GM12878 (cell line): ENCODE measurements at regions not wholly inside any gene's neighbourhood (a gene's known extent, or its start where the extent isn't known, plus 50 kb on each side); places are given as distances from the start of the nearest gene placed in this dataset.

Source experiments
- ATAC-seq: fragments of 200-7000 bp; cut with Tn5 transposase; 3 replicates; pipeline ENCODE4 v1.9.1; 2020; ENCODE audit warnings: mild to moderate bottlenecking, moderate library complexity
- BruUV-seq: library from RNA; stranded (reverse); fragments of 400-500 nt; replicated peaks from 2 replicates; lab custom pipeline; 2021; lab: Mats Ljungman, UMichigan
- CTCF ChIA-PET: fragments of 300-600 bp; sonication (Branson Sonifier 250); formaldehyde crosslinking; extraction: SDS; loops from one replicate; lab custom pipeline; 2021; ENCODE audit warnings: inconsistent platforms; lab: Yijun Ruan, JAX
- POLR2A ChIA-PET: fragments of 350-600 bp; formaldehyde crosslinking; extraction: SDS; loops from one replicate; lab custom pipeline; 2021; ENCODE audit warnings: inconsistent platforms; lab: Charles Lee
- RAD21 ChIA-PET: fragments of 300-600 bp; sonication (Branson Sonifier 250); formaldehyde crosslinking; loops from one replicate; lab custom pipeline; 2023; ENCODE audit warnings: antibody characterized with exemption; ENCODE audit not compliant: unreplicated experiment; lab: Charles Lee
- SMC1A ChIA-PET: fragments of 300-600 bp; sonication (Branson Sonifier 250); formaldehyde crosslinking; loops from one replicate; lab custom pipeline; 2023; ENCODE audit not compliant: unreplicated experiment, uncharacterized antibody; lab: Charles Lee
- DNase-seq: peaks from one replicate; pipeline ENCODE4 v3.0.0-alpha.2; 2011; ENCODE audit warnings: low read depth, low spot score
- FAIRE-seq: peaks from 3 replicates; lab custom pipeline; 2011; peaks lifted over from hg19 to GRCh38; lab: Jason Lieb, UNC
- H2AFZ ChIP-seq: 2 replicates; pipeline ENCODE4 v1.6.0; 2011; ENCODE audit warnings: low read depth, low read length, control low read depth; ENCODE audit not compliant: control insufficient read depth
- H3K27ac ChIP-seq: 2 replicates; pipeline ENCODE4 v1.5.1; 2011; ENCODE audit warnings: control low read depth; ENCODE audit not compliant: control insufficient read depth, insufficient read depth
- H3K27me3 ChIP-seq, 2 experiments: replicated peaks in 1 of 2; 2 replicates each; pipeline versions ENCODE4 v1.6.0 to v1.6.1; 2011; ENCODE audit warnings: low read length in 1 of 2; ENCODE audit not compliant: control insufficient read depth in 2 of 2, insufficient read depth in 2 of 2
- H3K36me3 ChIP-seq, 2 experiments: 2 replicates each; pipeline ENCODE4 v1.5.1; 2011; ENCODE audit warnings: low read length in 1 of 2; ENCODE audit not compliant: control insufficient read depth in 2 of 2, insufficient read depth in 2 of 2
- H3K4me1 ChIP-seq: 2 replicates; pipeline ENCODE4 v1.6.1; 2011; ENCODE audit warnings: mild to moderate bottlenecking, low read length, moderate library complexity, mixed read lengths; ENCODE audit not compliant: control insufficient read depth, insufficient read depth
- H3K4me2 ChIP-seq: 2 replicates; pipeline ENCODE4 v1.6.0; 2011; ENCODE audit warnings: control low read depth; ENCODE audit not compliant: control insufficient read depth, insufficient read depth
- H3K4me3 ChIP-seq: fragments of 200-600 bp; sonication (generic); 2 replicates; pipeline ENCODE4 v1.5.1; 2016
- H3K79me2 ChIP-seq: 2 replicates; pipeline ENCODE4 v1.6.0; 2011; ENCODE audit warnings: low read length; ENCODE audit not compliant: control insufficient read depth, insufficient read depth
- H3K9ac ChIP-seq: 2 replicates; pipeline ENCODE4 v1.8.0; 2011; ENCODE audit warnings: low read length, control low read depth, mixed read lengths; ENCODE audit not compliant: control insufficient read depth, insufficient read depth
- H3K9me3 ChIP-seq: replicated peaks from 3 replicates; pipeline ENCODE4 v1.5.1; 2011; ENCODE audit warnings: mild to moderate bottlenecking, low read length; ENCODE audit not compliant: control insufficient read depth, insufficient read depth
- H4K20me1 ChIP-seq: 2 replicates; pipeline ENCODE4 v1.6.0; 2011; ENCODE audit not compliant: control insufficient read depth, insufficient read depth
- ASH2L ChIP-seq: fragments of 300-600, 200-600 bp; sonication (generic); IDR thresholded peaks from 2 replicates; pipeline ENCODE4 v1.6.1; 2017; ENCODE audit warnings: low read depth, mild to moderate bottlenecking, borderline replicate concordance
- ATF2 ChIP-seq: IDR thresholded peaks from 2 replicates; pipeline ENCODE4 v1.6.1; 2012; ENCODE audit warnings: low read length, inconsistent platforms
- BMI1 ChIP-seq: fragments of 450-650 bp; IDR thresholded peaks from 2 replicates; pipeline ENCODE4 v1.6.1; 2016; ENCODE audit warnings: mild to moderate bottlenecking, moderate library complexity, borderline replicate concordance
- CBX3 ChIP-seq: fragments of 200-600 bp; sonication (generic); IDR thresholded peaks from 2 replicates; pipeline ENCODE4 v1.6.1; 2016; ENCODE audit warnings: low read depth, borderline replicate concordance
- FOS ChIP-seq: IDR thresholded peaks from 3 replicates; pipeline ENCODE4 v1.6.1; 2011; ENCODE audit warnings: borderline replicate concordance; ENCODE audit not compliant: insufficient read length; ENCODE audit errors: extremely low read depth
- HDGF ChIP-seq: fragments of 450-650 bp; IDR thresholded peaks from 2 replicates; pipeline ENCODE4 v1.6.1; 2016; ENCODE audit warnings: antibody characterized with exemption
- JUND ChIP-seq: IDR thresholded peaks from 2 replicates; pipeline ENCODE4 v1.6.1; 2012; ENCODE audit warnings: low read depth, mild to moderate bottlenecking, low read length, improper control_type of control experiment, moderate library complexity
- NFYB ChIP-seq: IDR thresholded peaks from 2 replicates; pipeline ENCODE4 v1.6.1; 2011; ENCODE audit warnings: low read depth, mild to moderate bottlenecking, low read length, improper control_type of control experiment, moderate library complexity; ENCODE audit not compliant: insufficient read depth
- RCOR1 ChIP-seq: conservative IDR thresholded peaks from 2 replicates; pipeline ENCODE4 v1.6.1; 2012; ENCODE audit warnings: low read depth, low read length, improper control_type of control experiment
- SMAD5 ChIP-seq: IDR thresholded peaks from 2 replicates; pipeline ENCODE4 v1.6.1; 2016; ENCODE audit warnings: antibody characterized with exemption, low read depth
- TARDBP ChIP-seq: IDR thresholded peaks from 2 replicates; pipeline ENCODE4 v1.6.1; 2016; ENCODE audit warnings: borderline replicate concordance
- WRNIP1 ChIP-seq: IDR thresholded peaks from 2 replicates; pipeline ENCODE4 v1.6.1; 2011; ENCODE audit warnings: low read depth, low read length, improper control_type of control experiment, borderline replicate concordance
- ZNF384 ChIP-seq: IDR thresholded peaks from 2 replicates; pipeline ENCODE4 v1.6.1; 2012; ENCODE audit warnings: low read depth, mild to moderate bottlenecking, low read length, improper control_type of control experiment, borderline replicate concordance
- WGBS: methylation state at CpG from one replicate; pipeline ENCODE4 v1.1.6; 2016; ENCODE audit warnings: low lambda C conversion rate; ENCODE audit not compliant: insufficient replicate concordance, insufficient coverage; ENCODE audit errors: missing lambda C conversion rate; 5-methylcytosine and 5-hydroxymethylcytosine counted together
- in situ Hi-C: fragments of 300-500 bp; cut with MboI; formaldehyde crosslinking; loops from 9 replicates; pipeline ENCODE4 v1.14.3; 2018; ENCODE audit warnings: mixed read lengths
- intact Hi-C: fragments of 100-400 bp; cut with micrococcal nuclease; formaldehyde crosslinking; loops from one replicate; pipeline ENCODE4 v1.14.2; 2022; ENCODE audit not compliant: unreplicated experiment
- TF ChIP-seq, protein P1 (sequence below), 3 experiments: IDR thresholded peaks in 2 of 3; conservative IDR thresholded peaks in 1 of 3; 2 replicates each; pipeline ENCODE4 v1.5.1; 2011; ENCODE audit warnings: low read depth in 3 of 3, low read length in 3 of 3, mild to moderate bottlenecking in 3 of 3, control low read depth in 2 of 3, moderate library complexity in 2 of 3, inconsistent platforms in 1 of 3, mixed read lengths in 1 of 3; ENCODE audit not compliant: control insufficient read depth in 2 of 3, insufficient read depth in 1 of 3; ENCODE audit errors: extremely low read depth in 1 of 3
- TF ChIP-seq, protein P2 (sequence below): IDR thresholded peaks from 2 replicates; pipeline ENCODE4 v1.6.1; 2011; ENCODE audit warnings: borderline replicate concordance, low read depth, mild to moderate bottlenecking, moderate library complexity, low read length; ENCODE audit not compliant: insufficient read depth, poor library complexity, severe bottlenecking

DNA sequence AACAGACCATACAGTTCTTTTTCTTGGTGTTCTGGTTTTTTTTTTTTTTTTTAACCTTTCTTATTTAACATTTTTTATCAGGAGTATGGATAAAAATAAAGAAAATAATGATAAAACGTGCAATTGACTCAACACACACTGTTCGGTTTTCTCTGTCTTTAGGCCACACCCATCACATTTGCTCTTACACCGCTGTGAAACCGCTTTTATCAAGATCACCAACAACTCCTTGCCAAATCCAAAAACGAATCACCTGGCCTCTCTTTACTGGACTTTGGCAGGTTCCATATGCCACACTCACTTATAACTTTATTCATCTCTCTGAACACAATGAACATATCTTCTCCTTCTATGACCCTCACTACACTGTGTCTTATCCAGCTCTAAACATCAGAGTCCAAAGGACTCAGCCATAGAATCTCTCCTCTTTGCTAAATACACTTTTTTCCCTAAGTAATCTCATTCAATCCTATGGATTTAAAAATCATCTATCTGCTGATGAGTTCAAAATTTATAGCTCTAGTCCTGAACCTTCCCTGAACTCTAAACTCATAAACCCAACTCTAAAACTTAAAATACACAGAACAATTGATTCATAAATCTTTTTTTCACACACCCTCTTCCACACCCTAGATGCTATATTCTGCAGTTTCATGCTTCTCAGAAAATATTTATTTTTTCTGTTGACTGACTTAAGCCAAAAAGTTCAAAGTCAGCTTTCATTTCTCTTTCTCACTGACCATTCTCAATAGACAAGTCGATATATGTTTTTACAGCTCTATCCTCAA is 800.6 kb upstream of the SOX9 start:
- ChIA-PET POLR2A (no interaction called here), SMC1A (no interaction called here), RAD21 (no interaction called here), CTCF (no interaction called here)
- 14% methylated on average over 6 of the region's 6 CpGs for WGBS
- no TSS peak for BruUV-seq
- no peaks in the 10 kb centered on the region for H3K36me3 ChIP-seq
- no peak overlapping the region for H3K4me3 ChIP-seq
- in situ Hi-C loops (no loop called here), intact Hi-C loops (no loop called here)
- no peaks in the 10 kb centered on the region for H3K27me3 ChIP-seq
- H3K9me3 ChIP-seq = no peaks in the 10 kb centered on the region
- no peak overlapping the region for H3K27ac ChIP-seq
- no peaks in the 10 kb centered on the region for H4K20me1 ChIP-seq
- TF ChIP-seq RCOR1 (no peak), JUND (no peak), TARDBP (no peak), FOS (no peak), WRNIP1 (no peak), ATF2 (no peak), ASH2L (no peak), HDGF (no peak), CBX3 (no peak), BMI1 (no peak), NFYB (no peak), SMAD5 (no peak), ZNF384 (no peak)
- TF ChIP-seq, protein P1, sequence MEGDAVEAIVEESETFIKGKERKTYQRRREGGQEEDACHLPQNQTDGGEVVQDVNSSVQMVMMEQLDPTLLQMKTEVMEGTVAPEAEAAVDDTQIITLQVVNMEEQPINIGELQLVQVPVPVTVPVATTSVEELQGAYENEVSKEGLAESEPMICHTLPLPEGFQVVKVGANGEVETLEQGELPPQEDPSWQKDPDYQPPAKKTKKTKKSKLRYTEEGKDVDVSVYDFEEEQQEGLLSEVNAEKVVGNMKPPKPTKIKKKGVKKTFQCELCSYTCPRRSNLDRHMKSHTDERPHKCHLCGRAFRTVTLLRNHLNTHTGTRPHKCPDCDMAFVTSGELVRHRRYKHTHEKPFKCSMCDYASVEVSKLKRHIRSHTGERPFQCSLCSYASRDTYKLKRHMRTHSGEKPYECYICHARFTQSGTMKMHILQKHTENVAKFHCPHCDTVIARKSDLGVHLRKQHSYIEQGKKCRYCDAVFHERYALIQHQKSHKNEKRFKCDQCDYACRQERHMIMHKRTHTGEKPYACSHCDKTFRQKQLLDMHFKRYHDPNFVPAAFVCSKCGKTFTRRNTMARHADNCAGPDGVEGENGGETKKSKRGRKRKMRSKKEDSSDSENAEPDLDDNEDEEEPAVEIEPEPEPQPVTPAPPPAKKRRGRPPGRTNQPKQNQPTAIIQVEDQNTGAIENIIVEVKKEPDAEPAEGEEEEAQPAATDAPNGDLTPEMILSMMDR (IDR thresholded peaks at IDR 0.05 in 2 of 3, conservative IDR thresholded peaks at IDR 0.05 in 1 of 3; ENCODE audit: control insufficient read depth in 2 of 3, extremely low read depth in 1 of 3, insufficient read depth in 1 of 3, low read depth in 3 of 3, low read length in 3 of 3) = no peak
- TF ChIP-seq, protein P2, sequence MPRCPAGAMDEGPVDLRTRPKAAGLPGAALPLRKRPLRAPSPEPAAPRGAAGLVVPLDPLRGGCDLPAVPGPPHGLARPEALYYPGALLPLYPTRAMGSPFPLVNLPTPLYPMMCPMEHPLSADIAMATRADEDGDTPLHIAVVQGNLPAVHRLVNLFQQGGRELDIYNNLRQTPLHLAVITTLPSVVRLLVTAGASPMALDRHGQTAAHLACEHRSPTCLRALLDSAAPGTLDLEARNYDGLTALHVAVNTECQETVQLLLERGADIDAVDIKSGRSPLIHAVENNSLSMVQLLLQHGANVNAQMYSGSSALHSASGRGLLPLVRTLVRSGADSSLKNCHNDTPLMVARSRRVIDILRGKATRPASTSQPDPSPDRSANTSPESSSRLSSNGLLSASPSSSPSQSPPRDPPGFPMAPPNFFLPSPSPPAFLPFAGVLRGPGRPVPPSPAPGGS = no peak
- H2AFZ ChIP-seq = no peak overlapping the region
- no peaks in the 10 kb centered on the region for H3K4me1 ChIP-seq
- H3K79me2 ChIP-seq = no peaks in the 10 kb centered on the region
- FAIRE-seq (no peak), DNase-seq (no peak), ATAC-seq (no peak)
- H3K9ac ChIP-seq = no peak overlapping the region
- H3K4me2 ChIP-seq = no peak overlapping the region
